WTC11 (cell line): ENCODE measurements at regions not wholly inside any gene's neighbourhood (a gene's known extent, or its start where the extent isn't known, plus 50 kb on each side); places are given as distances from the start of the nearest gene placed in this dataset.

Source experiments
- ATAC-seq: fragments of 200-7000 bp; cut with Tn5 transposase; 2 replicates; pipeline ENCODE4 v1.10.0; 2021; ENCODE audit warnings: mild to moderate bottlenecking, moderate library complexity
- CTCF ChIA-PET: fragments of 300-600 bp; sonication (Branson Sonifier 250); formaldehyde crosslinking; loops from one replicate; lab custom pipeline; 2021; ENCODE audit warnings: antibody characterized with exemption; lab: Charles Lee
- POLR2A ChIA-PET: fragments of 350-600 bp; sonication (Branson Sonifier 250); formaldehyde crosslinking; loops from one replicate; lab custom pipeline; 2021; ENCODE audit warnings: antibody characterized with exemption; lab: Charles Lee
- DNase-seq: peaks from one replicate; pipeline ENCODE4 v3.0.0; 2021; ENCODE audit warnings: low spot score
- H3K27ac Mint-ChIP-seq: 2 replicates; pipeline ENCODE4 v1.8.0; 2021; ENCODE audit warnings: mixed read lengths
- H3K27me3 Mint-ChIP-seq: 2 replicates; pipeline ENCODE4 v1.8.0; 2021; ENCODE audit warnings: low read depth, mild to moderate bottlenecking, moderate library complexity, mixed read lengths
- H3K36me3 Mint-ChIP-seq: 2 replicates; pipeline ENCODE4 v1.8.0; 2021; ENCODE audit warnings: mixed read lengths
- H3K4me1 Mint-ChIP-seq: 2 replicates; pipeline ENCODE4 v1.8.0; 2022; ENCODE audit warnings: mixed read lengths
- H3K4me3 Mint-ChIP-seq: 2 replicates; pipeline ENCODE4 v1.8.0; 2021; ENCODE audit warnings: mild to moderate bottlenecking, moderate library complexity, mixed read lengths
- H3K9me3 Mint-ChIP-seq: 2 replicates; pipeline ENCODE4 v1.8.0; 2021; ENCODE audit warnings: mixed read lengths
- CBFB ChIP-seq: sonication (generic); formaldehyde crosslinking; IDR thresholded peaks from 2 replicates; pipeline ENCODE4 v1.8.1; 2022; ENCODE audit warnings: mild to moderate bottlenecking, low read depth, missing genetic modification reagents
- CREB1 ChIP-seq: sonication (generic); formaldehyde crosslinking; IDR thresholded peaks from 2 replicates; pipeline ENCODE4 v1.8.0; 2023; ENCODE audit warnings: mild to moderate bottlenecking, missing genetic modification reagents
- E2F4 ChIP-seq: sonication (generic); formaldehyde crosslinking; IDR thresholded peaks from 2 replicates; pipeline ENCODE4 v1.8.1; 2022; ENCODE audit warnings: low read depth, mild to moderate bottlenecking, moderate library complexity, missing genetic modification reagents, borderline replicate concordance
- ELF4 ChIP-seq: sonication (generic); formaldehyde crosslinking; IDR thresholded peaks from 2 replicates; pipeline ENCODE4 v1.8.1; 2022; ENCODE audit warnings: low read depth, mild to moderate bottlenecking, moderate library complexity, missing genetic modification reagents
- ESRRA ChIP-seq: sonication (generic); formaldehyde crosslinking; IDR thresholded peaks from 2 replicates; pipeline ENCODE4 v1.8.1; 2022; ENCODE audit warnings: mild to moderate bottlenecking, missing genetic modification reagents, borderline replicate concordance
- FOXJ3 ChIP-seq: sonication (generic); formaldehyde crosslinking; IDR thresholded peaks from 2 replicates; pipeline ENCODE4 v1.9.0; 2021; ENCODE audit warnings: missing genetic modification reagents, mild to moderate bottlenecking, borderline replicate concordance
- GTF2I ChIP-seq: fragments of 250-450 bp; sonication (Bioruptor Pico); conservative IDR thresholded peaks from 2 replicates; pipeline ENCODE4 v1.4.0; 2021; ENCODE audit warnings: mild to moderate bottlenecking
- KAT7 ChIP-seq: sonication (generic); formaldehyde crosslinking; IDR thresholded peaks from 2 replicates; pipeline ENCODE4 v1.8.1; 2023; ENCODE audit warnings: missing genetic modification reagents, mild to moderate bottlenecking, borderline replicate concordance
- MYBL2 ChIP-seq: sonication (generic); formaldehyde crosslinking; IDR thresholded peaks from 2 replicates; pipeline ENCODE4 v1.8.1; 2023; ENCODE audit warnings: mild to moderate bottlenecking, moderate library complexity, missing genetic modification reagents
- NR3C1 ChIP-seq: sonication (generic); formaldehyde crosslinking; conservative IDR thresholded peaks from 2 replicates; pipeline ENCODE4 v1.8.1; 2023; ENCODE audit warnings: low read depth, mild to moderate bottlenecking, missing genetic modification reagents
- OVOL2 ChIP-seq: fragments of 250-450 bp; sonication (Bioruptor Pico); IDR thresholded peaks from 2 replicates; pipeline ENCODE4 v1.9.0; 2021; ENCODE audit warnings: mild to moderate bottlenecking, borderline replicate concordance
- SOX15 ChIP-seq: fragments of 250-450 bp; sonication (Bioruptor Pico); IDR thresholded peaks from 2 replicates; pipeline ENCODE4 v1.9.0; 2021; ENCODE audit warnings: mild to moderate bottlenecking
- STAT6 ChIP-seq: sonication (generic); formaldehyde crosslinking; conservative IDR thresholded peaks from 2 replicates; pipeline ENCODE4 v1.8.1; 2023; ENCODE audit warnings: mild to moderate bottlenecking, low read depth, missing genetic modification reagents, moderate library complexity
- USF2 ChIP-seq: sonication (generic); formaldehyde crosslinking; IDR thresholded peaks from 2 replicates; pipeline ENCODE4 v1.8.1; 2023; ENCODE audit warnings: mild to moderate bottlenecking, missing genetic modification reagents, moderate library complexity
- ZNF219 ChIP-seq: sonication (generic); formaldehyde crosslinking; IDR thresholded peaks from 2 replicates; pipeline ENCODE4 v1.8.0; 2023; ENCODE audit warnings: missing genetic modification reagents, mild to moderate bottlenecking, borderline replicate concordance
- ZNF232 ChIP-seq: sonication (generic); formaldehyde crosslinking; IDR thresholded peaks from 2 replicates; pipeline ENCODE4 v1.8.0; 2022; ENCODE audit warnings: mild to moderate bottlenecking, missing genetic modification reagents
- ZNF396 ChIP-seq: fragments of 250-450 bp; sonication (Bioruptor Pico); IDR thresholded peaks from 2 replicates; pipeline ENCODE4 v1.8.0; 2021; ENCODE audit warnings: mild to moderate bottlenecking, moderate library complexity, borderline replicate concordance
- ZNF423 ChIP-seq: fragments of 250-450 bp; sonication (Bioruptor Pico); IDR thresholded peaks from 2 replicates; pipeline ENCODE4 v2.1.2; 2022; ENCODE audit warnings: mild to moderate bottlenecking, moderate library complexity
- TF ChIP-seq, protein P1 (sequence below): fragments of 250-450 bp; sonication (Bioruptor Pico); IDR thresholded peaks from 2 replicates; pipeline ENCODE4 v1.9.0; 2021; ENCODE audit warnings: mild to moderate bottlenecking
- TF ChIP-seq, protein P2 (sequence below): sonication (generic); formaldehyde crosslinking; conservative IDR thresholded peaks from 2 replicates; pipeline ENCODE4 v1.8.1; 2022; ENCODE audit warnings: mild to moderate bottlenecking, missing genetic modification reagents

DNA sequence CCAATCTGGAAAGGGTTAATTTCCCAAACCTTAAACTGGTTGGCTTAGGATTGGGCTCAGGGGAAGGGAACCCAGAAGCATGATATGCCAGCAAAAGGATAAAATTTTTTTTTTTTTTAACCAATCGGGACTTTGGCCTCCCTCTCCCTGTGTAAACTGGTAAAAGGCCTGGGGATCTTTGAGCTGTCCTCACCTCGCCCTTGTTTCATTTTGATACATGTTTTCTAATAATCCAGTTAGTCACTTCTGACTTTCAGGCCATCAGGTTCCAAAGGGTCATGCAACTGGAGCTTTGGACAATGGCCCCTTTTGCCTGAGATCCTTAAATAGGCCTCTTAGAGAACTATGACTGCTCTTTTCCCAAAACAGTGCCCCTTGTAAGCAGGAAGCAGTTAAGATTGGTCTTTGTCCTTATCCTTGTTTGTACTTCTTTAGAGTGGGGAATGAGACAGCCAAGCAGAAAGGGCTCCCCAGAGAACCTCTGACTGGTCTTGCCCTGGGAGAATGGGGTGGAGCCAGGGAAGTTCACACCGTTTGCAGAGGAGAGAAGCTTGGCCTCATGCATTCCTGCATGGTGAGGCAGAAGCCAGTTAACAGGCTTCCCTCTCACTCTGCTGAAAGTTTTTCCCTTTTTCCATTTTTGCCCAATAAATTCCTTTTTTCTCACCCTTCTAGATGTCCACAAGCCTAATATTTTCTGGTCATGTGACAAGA is 424.2 kb upstream of the CNTNAP2 start:
- no peak overlapping the region for H3K4me3 Mint-ChIP-seq
- POLR2A ChIA-PET, result no interaction called here

DNA sequence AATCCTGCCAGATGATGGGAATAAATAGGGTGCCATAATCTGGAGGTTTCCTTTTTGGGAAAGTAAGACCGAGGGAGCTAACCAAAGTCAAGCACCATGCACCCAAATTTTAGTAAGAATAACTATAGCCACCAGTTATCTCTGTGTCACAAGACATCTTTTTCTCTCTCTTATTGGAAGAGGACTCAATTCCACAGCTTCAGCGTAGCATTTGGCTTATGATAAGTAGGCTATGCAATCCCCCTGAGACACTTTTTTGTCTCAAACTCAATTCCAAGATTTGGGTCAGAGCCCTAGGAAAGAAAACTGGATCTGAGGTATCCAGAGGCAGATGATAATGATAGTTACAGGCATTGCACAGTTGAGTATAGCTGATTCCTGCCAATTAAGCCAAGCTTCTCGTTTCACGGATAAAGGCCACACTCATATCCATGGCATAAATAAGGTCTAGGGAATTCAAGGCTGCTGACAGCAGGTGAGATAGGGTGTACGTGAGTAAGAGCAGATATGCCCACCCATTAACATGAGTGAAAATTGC is 425.2 kb upstream of the CNTNAP2 start:
- no peak for DNase-seq
- Mint-ChIP-seq H3K9me3 (peaks cover 27% of the 10 kb centered on the region), H3K36me3 (peaks cover 5% of the 10 kb centered on the region), H3K4me1 (peaks cover 12% of the 10 kb centered on the region), H3K27me3 (no peaks in the 10 kb centered on the region), H3K27ac (no peak overlapping the region), H3K4me3 (no peak overlapping the region)
- ChIA-PET POLR2A (no interaction called here), CTCF (no interaction called here)
- no peak for TF ChIP-seq STAT6 (CRISPR knock-in tag)
- TF ChIP-seq ZNF396 (CRISPR knock-in tag), result no peak
- no peak for TF ChIP-seq SOX15 (CRISPR knock-in tag)
- no peak for TF ChIP-seq OVOL2 (CRISPR knock-in tag)
- TF ChIP-seq CREB1, result no peak
- no peak for TF ChIP-seq CBFB (CRISPR knock-in tag)
- TF ChIP-seq NR3C1 (CRISPR knock-in tag), result no peak
- no peak for ATAC-seq

More for the DNA sequence above, 424.2 kb upstream of the CNTNAP2 start:
- Mint-ChIP-seq H3K27me3 (no peaks in the 10 kb centered on the region), H3K9me3 (peaks cover 19% of the 10 kb centered on the region)
- ATAC-seq, result peak; percentile 74
- TF ChIP-seq NR3C1 (CRISPR knock-in tag), result no peak
- TF ChIP-seq, protein P1, sequence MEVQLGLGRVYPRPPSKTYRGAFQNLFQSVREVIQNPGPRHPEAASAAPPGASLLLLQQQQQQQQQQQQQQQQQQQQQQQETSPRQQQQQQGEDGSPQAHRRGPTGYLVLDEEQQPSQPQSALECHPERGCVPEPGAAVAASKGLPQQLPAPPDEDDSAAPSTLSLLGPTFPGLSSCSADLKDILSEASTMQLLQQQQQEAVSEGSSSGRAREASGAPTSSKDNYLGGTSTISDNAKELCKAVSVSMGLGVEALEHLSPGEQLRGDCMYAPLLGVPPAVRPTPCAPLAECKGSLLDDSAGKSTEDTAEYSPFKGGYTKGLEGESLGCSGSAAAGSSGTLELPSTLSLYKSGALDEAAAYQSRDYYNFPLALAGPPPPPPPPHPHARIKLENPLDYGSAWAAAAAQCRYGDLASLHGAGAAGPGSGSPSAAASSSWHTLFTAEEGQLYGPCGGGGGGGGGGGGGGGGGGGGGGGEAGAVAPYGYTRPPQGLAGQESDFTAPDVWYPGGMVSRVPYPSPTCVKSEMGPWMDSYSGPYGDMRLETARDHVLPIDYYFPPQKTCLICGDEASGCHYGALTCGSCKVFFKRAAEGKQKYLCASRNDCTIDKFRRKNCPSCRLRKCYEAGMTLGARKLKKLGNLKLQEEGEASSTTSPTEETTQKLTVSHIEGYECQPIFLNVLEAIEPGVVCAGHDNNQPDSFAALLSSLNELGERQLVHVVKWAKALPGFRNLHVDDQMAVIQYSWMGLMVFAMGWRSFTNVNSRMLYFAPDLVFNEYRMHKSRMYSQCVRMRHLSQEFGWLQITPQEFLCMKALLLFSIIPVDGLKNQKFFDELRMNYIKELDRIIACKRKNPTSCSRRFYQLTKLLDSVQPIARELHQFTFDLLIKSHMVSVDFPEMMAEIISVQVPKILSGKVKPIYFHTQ (CRISPR knock-in tag), result no peak
- TF ChIP-seq, all 79 proteins: peak for 0
- H3K4me1 Mint-ChIP-seq, result peaks cover 10% of the 10 kb centered on the region
- CTCF ChIA-PET, result no interaction called here
- DNase-seq, result no peak
- peaks cover 5% of the 10 kb centered on the region for H3K36me3 Mint-ChIP-seq
- no peak overlapping the region for H3K27ac Mint-ChIP-seq

DNA sequence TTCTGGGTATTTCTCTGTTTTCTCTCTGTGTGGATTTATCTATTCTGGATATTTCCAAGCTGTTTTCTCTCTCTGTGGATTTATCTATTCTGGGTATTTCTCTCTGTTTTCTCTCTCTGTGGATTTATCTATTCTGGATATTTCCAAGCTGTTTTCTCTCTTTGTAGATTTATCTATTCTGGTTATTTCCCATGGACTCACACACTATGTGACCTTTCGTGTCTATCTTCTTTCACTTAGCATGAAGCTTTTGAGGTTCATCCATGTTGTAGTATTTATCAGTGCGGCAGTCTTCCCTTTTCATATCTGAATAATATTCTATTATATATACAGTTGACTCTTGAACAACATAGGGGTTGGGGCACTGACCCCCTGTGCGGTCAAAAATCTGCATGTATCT is 435.0 kb upstream of the CNTNAP2 start:
- H3K4me1 Mint-ChIP-seq, result no peaks in the 10 kb centered on the region
- ATAC-seq, result no peak
- H3K36me3 Mint-ChIP-seq, result peaks cover 4% of the 10 kb centered on the region; the same call in 1 of the 2 replicates
- H3K9me3 Mint-ChIP-seq, result peaks cover 13% of the 10 kb centered on the region
- H3K27ac Mint-ChIP-seq, result no peak overlapping the region
- H3K4me3 Mint-ChIP-seq, result no peak overlapping the region
- CTCF ChIA-PET, result no interaction called here
- DNase-seq, result no peak
- no peak for TF ChIP-seq ESRRA (CRISPR knock-in tag)
- no peak for TF ChIP-seq KAT7
- TF ChIP-seq ZNF423 (CRISPR knock-in tag), result no peak
- no peak for TF ChIP-seq NR3C1 (CRISPR knock-in tag)
- TF ChIP-seq, all 79 proteins: peak for 0
- H3K27me3 Mint-ChIP-seq, result no peaks in the 10 kb centered on the region
- POLR2A ChIA-PET, result no interaction called here

DNA sequence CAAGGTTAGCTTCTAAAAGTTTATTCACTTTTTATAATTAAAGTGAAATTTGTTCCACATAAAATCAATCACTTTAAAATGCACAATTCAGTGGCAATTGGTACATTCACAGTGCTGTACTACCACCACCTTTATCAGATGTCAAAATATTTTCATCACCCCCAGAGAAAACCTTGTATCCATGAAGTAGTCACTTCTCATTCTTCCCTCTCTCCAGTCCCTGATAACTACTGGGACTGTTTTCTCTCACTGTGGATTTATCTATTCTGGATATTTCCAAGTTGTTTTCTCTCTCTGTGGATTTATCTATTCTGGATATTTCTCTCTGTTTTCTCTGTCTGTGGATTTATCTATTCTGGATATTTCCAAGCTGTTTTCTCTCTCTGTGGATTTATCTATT is 435.4 kb upstream of the CNTNAP2 start:
- Mint-ChIP-seq H3K36me3 (peaks cover 3% of the 10 kb centered on the region; the same call in 1 of the 2 replicates), H3K27ac (no peak overlapping the region), H3K4me1 (no peaks in the 10 kb centered on the region), H3K4me3 (no peak overlapping the region), H3K27me3 (no peaks in the 10 kb centered on the region), H3K9me3 (peaks cover 8% of the 10 kb centered on the region)
- CTCF ChIA-PET, result no interaction called here
- POLR2A ChIA-PET, result no interaction called here
- ATAC-seq (no peak), DNase-seq (no peak)
- TF ChIP-seq SOX15 (CRISPR knock-in tag) (no peak), ZNF219 (no peak), E2F4 (no peak), MYBL2 (CRISPR knock-in tag) (no peak), ELF4 (no peak), FOXJ3 (CRISPR knock-in tag) (no peak), ZNF396 (CRISPR knock-in tag) (no peak), GTF2I (CRISPR knock-in tag) (no peak), ZNF232 (no peak), CBFB (CRISPR knock-in tag) (no peak), USF2 (CRISPR knock-in tag) (no peak)
- TF ChIP-seq, protein P2, sequence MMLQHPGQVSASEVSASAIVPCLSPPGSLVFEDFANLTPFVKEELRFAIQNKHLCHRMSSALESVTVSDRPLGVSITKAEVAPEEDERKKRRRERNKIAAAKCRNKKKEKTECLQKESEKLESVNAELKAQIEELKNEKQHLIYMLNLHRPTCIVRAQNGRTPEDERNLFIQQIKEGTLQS (CRISPR knock-in tag), result no peak
